ENCODE measurements at regions not wholly inside any gene's neighbourhood (a gene's known extent, or its start where the extent isn't known, plus 50 kb on each side); places are given as distances from the start of the nearest gene placed in this dataset.

GRCh38 chr11:42161886-42162285, 702.4 kb upstream of the LRRC4C start:
- Histone ChIP-seq H3K27ac (ENCODE audit: low read length) (no peak overlapping the region), H3K4me2 (ENCODE audit: low read length) (no peak overlapping the region), H2AFZ (ENCODE audit: low read depth, low read length) (no peak overlapping the region), H3K9ac (ENCODE audit: low read length) (no peak overlapping the region), H3K36me3 (ENCODE audit: insufficient read depth, low read length) (no peaks in the 10 kb centered on the region), H3K79me2 (replicated peaks; ENCODE audit: insufficient read depth, low read length) (no peaks in the 10 kb centered on the region), H4K20me1 (ENCODE audit: insufficient read depth) (no peaks in the 10 kb centered on the region), H3K4me3 (ENCODE audit: low read length) (no peak overlapping the region), H3K9me2 (ENCODE audit: insufficient read depth, low read length) (no peaks in the 10 kb centered on the region), H3K27me3 (ENCODE audit: insufficient read depth, low read depth, low read length) (no peaks in the 10 kb centered on the region), H3K9me3 (ENCODE audit: low read length) (no peaks in the 10 kb centered on the region), H3F3A (ENCODE audit: insufficient read depth, low read length, poor library complexity, severe bottlenecking) (no peaks in the 10 kb centered on the region)
- no peak for TF ChIP-seq EP300 (conservative IDR thresholded peaks at IDR 0.05; ENCODE audit: poor library complexity, severe bottlenecking)
- no peak for TF ChIP-seq REST (IDR thresholded peaks at IDR 0.05; ENCODE audit: borderline replicate concordance)
- TF ChIP-seq MXI1 (conservative IDR thresholded peaks at IDR 0.05; ENCODE audit: poor library complexity, severe bottlenecking), result no peak
- TF ChIP-seq TAF1 (IDR thresholded peaks at IDR 0.05; ENCODE audit: low read depth), result no peak
- no peak for TF ChIP-seq SMC3 (conservative IDR thresholded peaks at IDR 0.05; ENCODE audit: poor library complexity)
- no peak for TF ChIP-seq POLR2AphosphoS5 (IDR thresholded peaks at IDR 0.05)
- no peak for TF ChIP-seq RAD21 (conservative IDR thresholded peaks at IDR 0.05)
- TF ChIP-seq CTCF (IDR thresholded peaks at IDR 0.05; ENCODE audit: poor library complexity, severe bottlenecking), result no peak
- no peak for TF ChIP-seq EZH2 (IDR thresholded peaks at IDR 0.05; ENCODE audit: borderline replicate concordance, insufficient read depth, low read length, poor library complexity, severe bottlenecking)

GRCh38 chr11:42169191-42169590, 709.7 kb upstream of the LRRC4C start:
- Histone ChIP-seq H3K4me2 (ENCODE audit: low read length) (no peak overlapping the region), H3K9me3 (ENCODE audit: low read length) (no peaks in the 10 kb centered on the region), H2AFZ (ENCODE audit: low read depth, low read length) (no peak overlapping the region), H3F3A (ENCODE audit: insufficient read depth, low read length, poor library complexity, severe bottlenecking) (no peaks in the 10 kb centered on the region), H3K36me3 (ENCODE audit: insufficient read depth, low read length) (no peaks in the 10 kb centered on the region), H3K9me2 (ENCODE audit: insufficient read depth, low read length) (no peaks in the 10 kb centered on the region), H4K20me1 (ENCODE audit: insufficient read depth) (no peaks in the 10 kb centered on the region), H3K27me3 (ENCODE audit: insufficient read depth, low read depth, low read length) (no peaks in the 10 kb centered on the region), H3K9ac (ENCODE audit: low read length) (no peak overlapping the region), H3K79me2 (replicated peaks; ENCODE audit: insufficient read depth, low read length) (no peaks in the 10 kb centered on the region), H3K27ac (ENCODE audit: low read length) (no peak overlapping the region), H3K4me3 (ENCODE audit: low read length) (no peak overlapping the region)
- TF ChIP-seq CTCF (IDR thresholded peaks at IDR 0.05; ENCODE audit: poor library complexity, severe bottlenecking), result no peak
- no peak for TF ChIP-seq SMC3 (conservative IDR thresholded peaks at IDR 0.05; ENCODE audit: poor library complexity)
- no peak for TF ChIP-seq MXI1 (conservative IDR thresholded peaks at IDR 0.05; ENCODE audit: poor library complexity, severe bottlenecking)
- no peak for TF ChIP-seq RAD21 (conservative IDR thresholded peaks at IDR 0.05)
- no peak for TF ChIP-seq REST (IDR thresholded peaks at IDR 0.05; ENCODE audit: borderline replicate concordance)
- TF ChIP-seq TAF1 (IDR thresholded peaks at IDR 0.05; ENCODE audit: low read depth), result no peak
- no peak for TF ChIP-seq EP300 (conservative IDR thresholded peaks at IDR 0.05; ENCODE audit: poor library complexity, severe bottlenecking)
- no peak for TF ChIP-seq POLR2AphosphoS5 (IDR thresholded peaks at IDR 0.05)
- TF ChIP-seq EZH2 (IDR thresholded peaks at IDR 0.05; ENCODE audit: borderline replicate concordance, insufficient read depth, low read length, poor library complexity, severe bottlenecking), result no peak
